OCI-LY1 (cell line): ENCODE measurements at regions not wholly inside any gene's neighbourhood (a gene's known extent, or its start where the extent isn't known, plus 50 kb on each side); places are given as distances from the start of the nearest gene placed in this dataset.

Experiments used
- CTCF ChIP-seq: fragments of 200-600 bp; sonication (generic), shearing (Covaris generic); IDR thresholded peaks from 2 replicates; pipeline ENCODE4 v1.5.1; 2017; ENCODE audit warnings: mild to moderate bottlenecking, antibody characterized with exemption, low read length, moderate library complexity, mixed read lengths
- EZH2 ChIP-seq: fragments of 200-600 bp; sonication (generic), shearing (Covaris generic); IDR thresholded peaks from 2 replicates; pipeline ENCODE4 v1.8.0; 2017; ENCODE audit warnings: borderline replicate concordance, mixed run types, mild to moderate bottlenecking, antibody characterized with exemption, low read length, moderate library complexity, mixed read lengths

DNA sequence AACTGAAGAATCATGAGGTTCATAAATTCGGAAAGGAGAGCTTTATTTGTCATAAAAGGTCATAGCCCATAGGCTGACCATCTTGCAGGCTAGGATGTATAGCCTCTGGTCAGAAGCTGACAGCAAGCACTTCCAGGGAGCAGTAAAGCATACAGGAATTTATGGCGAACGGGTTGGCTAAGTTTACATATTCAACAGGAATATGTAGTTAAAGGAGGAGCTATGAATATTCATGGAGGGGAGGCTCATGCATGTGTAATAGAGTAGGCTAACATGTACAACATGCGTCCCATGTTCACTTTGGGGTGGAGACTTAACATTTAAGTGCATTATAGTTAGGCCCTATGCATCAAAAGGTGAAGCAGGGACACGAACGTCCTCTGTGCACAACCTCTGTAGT lies 1425.7 kb upstream of the TENM3 start:
- TF ChIP-seq CTCF, result no peak
- no peak for TF ChIP-seq EZH2
